CD1c-positive myeloid dendritic cell (primary cell): ENCODE measurements at regions not wholly inside any gene's neighbourhood (a gene's known extent, or its start where the extent isn't known, plus 50 kb on each side); places are given as distances from the start of the nearest gene placed in this dataset.

Source experiments
- DNase-seq: peaks from one replicate; pipeline ENCODE4 v3.0.0-alpha.2; 2016; ENCODE audit errors: extremely low spot score

GRCh38 chr5:67515020-67515689, 318.6 kb upstream of the CD180 start:
- no peak for DNase-seq

GRCh38 chr5:67512758-67513157, 316.2 kb upstream of the CD180 start:
- no peak for DNase-seq

GRCh38 chr5:67511911-67512310, 315.3 kb upstream of the CD180 start:
- no peak for DNase-seq

GRCh38 chr5:67510204-67510603, 313.6 kb upstream of the CD180 start:
- DNase-seq, result no peak

GRCh38 chr5:67509402-67510186, 313.0 kb upstream of the CD180 start:
- DNase-seq, result no peak

GRCh38 chr5:67506241-67506640, 309.6 kb upstream of the CD180 start:
- no peak for DNase-seq

GRCh38 chr5:67502951-67503350, 306.4 kb upstream of the CD180 start:
- no peak for DNase-seq

- no peak for DNase-seq
Measured at GRCh38 chr5:67496051-67496450, 299.5 kb upstream of the CD180 start.

- DNase-seq, result no peak
Measured at GRCh38 chr5:67495072-67495471, 298.5 kb upstream of the CD180 start.

GRCh38 chr5:67494186-67494855, 297.7 kb upstream of the CD180 start:
- no peak for DNase-seq

- DNase-seq, result peak; percentile 4
Measured at GRCh38 chr5:67493676-67494075, 297.1 kb upstream of the CD180 start.

- DNase-seq, result no peak
Measured at GRCh38 chr5:67490543-67491321, 294.1 kb upstream of the CD180 start.

- no peak for DNase-seq
Measured at GRCh38 chr5:67488885-67489284, 292.3 kb upstream of the CD180 start.

GRCh38 chr5:67487862-67488261, 291.3 kb upstream of the CD180 start:
- DNase-seq, result no peak

- no peak for DNase-seq
Measured at GRCh38 chr5:67483453-67484030, 286.9 kb upstream of the CD180 start.

GRCh38 chr5:67481362-67481761, 284.8 kb upstream of the CD180 start:
- DNase-seq, result no peak

- no peak for DNase-seq
Measured at GRCh38 chr5:67478337-67478736, 281.7 kb upstream of the CD180 start.

- no peak for DNase-seq
Measured at GRCh38 chr5:67476995-67477394, 280.4 kb upstream of the CD180 start.

GRCh38 chr5:67476531-67476930, 279.9 kb upstream of the CD180 start:
- DNase-seq, result no peak

- DNase-seq, result no peak
Measured at GRCh38 chr5:67475489-67475888, 278.9 kb upstream of the CD180 start.

GRCh38 chr5:67474597-67475238, 278.1 kb upstream of the CD180 start:
- DNase-seq, result no peak
